Esophagus squamous epithelium (tissue), 5 donors: ENCODE measurements at regions not wholly inside any gene's neighbourhood (a gene's known extent, or its start where the extent isn't known, plus 50 kb on each side); places are given as distances from the start of the nearest gene placed in this dataset.

Experiments
- DNase-seq: peaks from one replicate; lab custom pipeline; 2025; lab: John Stamatoyannopoulos, UW
- H3K27ac ChIP-seq, 4 donors: fragments of 200-600 bp; sonication (generic); one replicate each; pipeline ENCODE4 v1.5.1; 2016 to 2019; ENCODE audit warnings: mild to moderate bottlenecking in 1 of 4
- H3K27me3 ChIP-seq, 4 donors: fragments of 200-600 bp; sonication (generic); 1 replicate in 3 of 4; 2 replicates in 1 of 4; pipeline versions ENCODE4 v1.5.1 to v1.6.0; 2017 to 2021; ENCODE audit warnings: antibody characterized with exemption in 1 of 4
- H3K36me3 ChIP-seq, 3 donors: fragments of 200-600 bp; sonication (generic); one replicate each; pipeline ENCODE4 v1.5.1; 2016 to 2019
- H3K4me1 ChIP-seq, 3 donors: fragments of 200-600 bp; sonication (generic); one replicate each; pipeline ENCODE4 v1.5.1; 2017 to 2019
- H3K4me3 ChIP-seq, 4 donors: fragments of 200-600 bp; sonication (generic); 1 replicate in 3 of 4; 2 replicates in 1 of 4; pipeline ENCODE4 v1.5.1; 2016 to 2019; ENCODE audit warnings: mild to moderate bottlenecking in 2 of 4, moderate library complexity in 1 of 4
- H3K9me3 ChIP-seq, 3 donors: fragments of 200-600 bp; sonication (generic); one replicate each; pipeline ENCODE4 v1.5.1; 2016 to 2019
- POLR2A ChIP-seq, 4 donors: fragments of 450-650 bp; IDR thresholded peaks; one replicate each; pipeline ENCODE4 v1.6.1; 2017; ENCODE audit warnings: antibody characterized with exemption in 4 of 4, mild to moderate bottlenecking in 4 of 4, moderate library complexity in 3 of 4
- WGBS, 2 donors: methylation state at CpG; one replicate each; pipeline ENCODE4 v1.1.5; 2018; 5-methylcytosine and 5-hydroxymethylcytosine counted together
- intact Hi-C: fragments of 100-400 bp; cut with DNase I; formaldehyde crosslinking; loops from one replicate; pipeline ENCODE4 v1.15.0; 2022
- TF ChIP-seq, protein P1 (sequence below), 6 experiments: fragments of 450-650 bp in 4 of 6; fragments of 200-600 bp in 2 of 6; sonication (generic) in 2 of 6; IDR thresholded peaks; one replicate each; pipeline ENCODE4 v1.5.1; 2016 to 2019; ENCODE audit warnings: antibody characterized with exemption in 6 of 6, mild to moderate bottlenecking in 4 of 6, moderate library complexity in 4 of 6
- donor health status: DM: yes; HTN: yes; CAD: no.

DNA sequence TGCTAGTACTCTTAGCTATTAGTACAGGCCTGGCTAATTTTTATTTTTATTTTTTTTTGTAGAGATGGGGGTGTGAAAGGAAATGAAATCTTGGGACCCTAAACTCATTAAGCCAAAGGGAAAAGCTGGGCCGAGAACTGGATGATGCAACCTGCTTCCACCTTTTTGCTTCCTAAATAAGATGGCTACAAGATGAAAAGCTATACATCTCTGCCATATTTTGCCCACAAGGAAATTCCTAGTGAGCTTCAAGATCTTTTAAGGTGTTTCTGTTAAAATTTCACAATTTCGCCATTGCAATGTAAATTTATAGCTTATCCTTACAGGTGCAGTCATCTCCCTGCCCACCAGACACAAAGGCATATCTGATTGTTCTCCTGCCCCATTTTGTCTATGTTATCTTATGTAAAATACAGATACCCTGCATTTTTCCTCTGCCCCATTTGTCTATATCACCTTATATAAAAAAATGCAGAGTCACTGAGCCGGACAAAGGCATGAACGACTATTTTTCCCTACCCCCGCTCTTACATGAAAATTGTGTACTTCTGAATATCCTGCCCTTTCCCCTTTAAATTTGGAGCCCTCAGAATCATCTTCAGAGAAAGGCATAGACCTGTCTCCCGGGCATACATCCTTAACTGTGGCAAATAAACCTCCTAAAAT is 112.0 kb upstream of the SLC38A2 start:
- TF ChIP-seq, protein P1, sequence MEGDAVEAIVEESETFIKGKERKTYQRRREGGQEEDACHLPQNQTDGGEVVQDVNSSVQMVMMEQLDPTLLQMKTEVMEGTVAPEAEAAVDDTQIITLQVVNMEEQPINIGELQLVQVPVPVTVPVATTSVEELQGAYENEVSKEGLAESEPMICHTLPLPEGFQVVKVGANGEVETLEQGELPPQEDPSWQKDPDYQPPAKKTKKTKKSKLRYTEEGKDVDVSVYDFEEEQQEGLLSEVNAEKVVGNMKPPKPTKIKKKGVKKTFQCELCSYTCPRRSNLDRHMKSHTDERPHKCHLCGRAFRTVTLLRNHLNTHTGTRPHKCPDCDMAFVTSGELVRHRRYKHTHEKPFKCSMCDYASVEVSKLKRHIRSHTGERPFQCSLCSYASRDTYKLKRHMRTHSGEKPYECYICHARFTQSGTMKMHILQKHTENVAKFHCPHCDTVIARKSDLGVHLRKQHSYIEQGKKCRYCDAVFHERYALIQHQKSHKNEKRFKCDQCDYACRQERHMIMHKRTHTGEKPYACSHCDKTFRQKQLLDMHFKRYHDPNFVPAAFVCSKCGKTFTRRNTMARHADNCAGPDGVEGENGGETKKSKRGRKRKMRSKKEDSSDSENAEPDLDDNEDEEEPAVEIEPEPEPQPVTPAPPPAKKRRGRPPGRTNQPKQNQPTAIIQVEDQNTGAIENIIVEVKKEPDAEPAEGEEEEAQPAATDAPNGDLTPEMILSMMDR (IDR thresholded peaks at IDR 0.05), result no peak
- TF ChIP-seq POLR2A (IDR thresholded peaks at IDR 0.05), result no peak
- DNase-seq, result no peak
- no peak overlapping the region for H3K4me3 ChIP-seq

DNA sequence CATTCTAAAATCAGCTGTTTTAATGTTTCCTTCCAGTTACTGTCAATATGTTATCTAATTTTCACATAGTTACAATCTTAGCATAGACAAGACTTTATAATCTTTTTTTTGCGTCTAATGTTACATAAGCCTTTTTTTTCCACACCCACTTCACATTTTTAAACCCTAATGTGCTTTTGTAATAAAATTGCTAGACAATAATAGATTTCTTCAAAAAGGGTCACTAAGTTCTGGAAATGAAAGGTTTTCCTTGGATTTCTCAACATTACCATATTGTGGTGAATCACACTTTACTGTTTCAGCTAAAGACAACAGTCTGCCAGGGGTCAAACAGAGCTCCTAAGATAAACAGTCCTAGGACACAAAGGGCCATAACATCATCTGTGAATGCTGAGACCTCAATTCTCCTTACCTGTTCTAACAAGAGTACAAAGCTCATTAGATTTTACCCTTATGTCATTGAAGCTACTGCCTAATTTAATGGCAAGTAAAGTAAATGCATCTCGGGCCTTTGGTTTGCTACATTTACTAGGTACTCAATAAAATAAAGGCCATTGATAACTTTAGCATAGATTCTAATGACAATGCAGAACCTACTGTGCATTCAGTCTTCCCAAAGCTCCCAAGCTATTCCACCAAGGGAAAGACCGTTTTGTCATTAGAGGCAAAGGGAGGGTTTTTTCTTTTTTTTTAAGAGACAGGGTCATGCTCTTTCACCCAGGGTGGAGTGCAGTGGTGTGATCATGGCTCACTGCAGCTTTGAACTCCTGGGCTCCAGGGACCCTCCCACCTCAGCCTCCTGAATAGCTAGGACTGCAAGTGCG is 111.2 kb upstream of the SLC38A2 start:
- 71 to 83% methylated on average over 4 of the region's 4 CpGs for WGBS, 2 donors
- Histone ChIP-seq H3K9me3 (no peaks in the 10 kb centered on the region), H3K27me3 (no peaks in the 10 kb centered on the region), H3K36me3 (no peaks in the 10 kb centered on the region), H3K4me3 (no peak overlapping the region), H3K4me1 (peaks cover 0 to 17% (median 0%) of the 10 kb centered on the region in 3 donors), H3K27ac (peak overlapping the region in 1 of 4 donors; percentile 49)
- intact Hi-C loops, result no loop called here
- DNase-seq, result no peak
- TF ChIP-seq, protein P1 (IDR thresholded peaks at IDR 0.05), result no peak
- TF ChIP-seq POLR2A (IDR thresholded peaks at IDR 0.05), result no peak

More for the DNA sequence above, 112.0 kb upstream of the SLC38A2 start:
- 87 to 95% methylated on average over 6 of the region's 6 CpGs for WGBS, 2 donors
- Histone ChIP-seq H3K27me3 (no peaks in the 10 kb centered on the region), H3K27ac (no peak overlapping the region), H3K9me3 (no peaks in the 10 kb centered on the region), H3K36me3 (no peaks in the 10 kb centered on the region), H3K4me1 (peaks cover 0 to 21% (median 3%) of the 10 kb centered on the region in 3 donors)
- intact Hi-C loops, result no loop called here

DNA sequence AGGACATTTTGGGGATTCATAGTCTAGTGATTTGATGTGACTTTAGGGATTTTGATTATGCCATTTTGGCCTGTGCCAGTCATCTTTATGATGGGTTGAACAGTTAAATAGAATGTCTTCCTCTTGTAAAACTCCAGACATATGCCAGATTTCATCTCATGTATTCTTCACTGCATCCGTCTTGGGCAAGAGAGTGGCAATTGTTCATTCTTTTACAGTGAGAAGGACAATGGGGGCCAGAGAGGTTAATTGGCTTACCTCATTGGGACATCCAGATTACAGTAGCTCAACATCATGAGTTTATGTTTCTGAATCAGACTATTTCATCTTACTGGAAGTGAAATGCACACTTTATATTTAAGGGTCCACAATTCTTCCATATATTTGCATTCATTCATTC is 108.2 kb upstream of the SLC38A2 start:
- Histone ChIP-seq H3K4me1 (peaks cover 0 to 17% (median 0%) of the 10 kb centered on the region in 3 donors), H3K27me3 (no peaks in the 10 kb centered on the region), H3K36me3 (no peaks in the 10 kb centered on the region), H3K27ac (no peak overlapping the region), H3K9me3 (no peaks in the 10 kb centered on the region), H3K4me3 (no peak overlapping the region)
- WGBS, 2 donors, result 86 to 100% methylated on average over 1 of the region's 1 CpG
- intact Hi-C loops, result no loop called here
- TF ChIP-seq POLR2A (IDR thresholded peaks at IDR 0.05), result no peak
- TF ChIP-seq, protein P1 (IDR thresholded peaks at IDR 0.05), result no peak
- DNase-seq, result no peak

DNA sequence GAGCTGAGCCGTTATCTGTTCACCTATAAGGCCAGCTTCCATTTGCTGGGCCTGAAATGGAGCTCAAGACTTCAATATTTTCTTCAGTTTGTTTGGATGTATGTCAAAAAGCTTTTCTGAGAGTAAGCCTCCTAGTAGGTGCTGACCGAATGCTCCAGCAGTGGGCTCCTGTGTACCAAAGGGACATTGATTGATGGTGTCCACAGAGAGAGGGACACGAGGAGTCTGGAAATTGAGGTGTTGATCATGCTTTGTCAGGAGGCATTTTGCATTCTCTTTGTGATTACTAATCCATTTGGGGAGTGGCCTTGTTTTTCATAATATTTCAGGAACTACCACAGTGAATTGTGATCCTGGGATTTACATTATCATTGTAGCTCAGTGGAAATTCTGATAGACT is 107.7 kb upstream of the SLC38A2 start:
- 81 to 83% methylated on average over 3 of the region's 3 CpGs for WGBS, 2 donors
- TF ChIP-seq, protein P1 (IDR thresholded peaks at IDR 0.05), result no peak
- TF ChIP-seq POLR2A (IDR thresholded peaks at IDR 0.05), result no peak
- Histone ChIP-seq H3K36me3 (no peaks in the 10 kb centered on the region), H3K27ac (no peak overlapping the region), H3K4me3 (no peak overlapping the region), H3K27me3 (no peaks in the 10 kb centered on the region), H3K9me3 (no peaks in the 10 kb centered on the region), H3K4me1 (peaks cover 0 to 17% (median 0%) of the 10 kb centered on the region in 3 donors)
- no peak for DNase-seq
- intact Hi-C loops, result no loop called here

DNA sequence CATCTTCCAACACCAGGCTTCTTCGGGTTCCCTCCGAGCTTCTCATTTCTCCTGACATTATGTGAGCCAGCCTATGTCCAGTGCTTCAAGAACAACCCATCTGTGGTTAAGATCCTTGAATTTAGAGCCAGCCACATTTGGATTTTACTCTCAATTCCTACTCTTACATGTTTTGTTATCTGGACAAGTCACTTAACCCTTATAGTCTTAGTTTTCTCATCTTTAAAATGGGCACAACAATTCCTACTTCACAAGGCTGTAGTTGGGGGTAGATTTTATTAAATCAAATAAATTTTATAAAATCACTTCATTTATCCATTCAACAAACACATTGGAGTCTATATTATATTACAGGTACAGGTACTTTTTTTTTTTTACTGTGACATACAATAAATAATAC is 105.5 kb upstream of the SLC38A2 start:
- H3K4me3 ChIP-seq, result no peak overlapping the region
- TF ChIP-seq, protein P1 (IDR thresholded peaks at IDR 0.05), result no peak
- no peak for TF ChIP-seq POLR2A (IDR thresholded peaks at IDR 0.05)
- H3K27me3 ChIP-seq, result no peaks in the 10 kb centered on the region
- H3K27ac ChIP-seq, result no peak overlapping the region
- DNase-seq, result no peak
- H3K4me1 ChIP-seq, result peaks cover 9 to 23% (median 12%) of the 10 kb centered on the region in 3 donors
- H3K9me3 ChIP-seq, result no peaks in the 10 kb centered on the region
- no peaks in the 10 kb centered on the region for H3K36me3 ChIP-seq
- intact Hi-C loops, result no loop called here
- WGBS, 2 donors, result 97 to 100% methylated on average over 2 of the region's 2 CpGs
